Thyroid gland (tissue), 4 donors: ENCODE measurements at regions not wholly inside any gene's neighbourhood (a gene's known extent, or its start where the extent isn't known, plus 50 kb on each side); places are given as distances from the start of the nearest gene placed in this dataset.

Experiments used
- DNase-seq, 2 donors: peaks; one replicate each; pipeline ENCODE4 v3.0.0-alpha.2; 2019
- H3K27ac ChIP-seq, 3 donors: fragments of 200-600 bp; sonication (generic); 1 replicate in 2 of 3; 2 replicates in 1 of 3; pipeline ENCODE4 v1.5.1; 2016 to 2019; ENCODE audit warnings: mild to moderate bottlenecking in 1 of 3, moderate library complexity in 1 of 3
- H3K27me3 ChIP-seq: fragments of 200-600 bp; sonication (generic); one replicate; pipeline ENCODE4 v1.5.1; 2019
- H3K36me3 ChIP-seq, 2 donors: fragments of 200-600 bp; sonication (generic); one replicate each; pipeline ENCODE4 v1.5.1; 2016 to 2019
- H3K4me1 ChIP-seq, 2 donors: fragments of 200-600 bp; sonication (generic); one replicate each; pipeline ENCODE4 v1.5.1; 2017 to 2019
- H3K4me3 ChIP-seq, 3 donors: fragments of 200-600 bp; sonication (generic); replicated peaks in 1 of 3; 1 replicate in 2 of 3; 2 replicates in 1 of 3; pipeline ENCODE4 v1.5.1; 2016; ENCODE audit warnings: mild to moderate bottlenecking in 1 of 3
- H3K9me3 ChIP-seq: fragments of 200-600 bp; sonication (generic); one replicate; pipeline ENCODE4 v1.5.1; 2017
- CTCF ChIP-seq, 6 experiments: fragments of 200-600 bp in 3 of 6; fragments of 450-650 bp in 3 of 6; sonication (generic) in 3 of 6; IDR thresholded peaks; one replicate each; pipeline ENCODE4 v1.5.1; 2016 to 2019; ENCODE audit warnings: antibody characterized with exemption in 6 of 6, mild to moderate bottlenecking in 2 of 6, inconsistent platforms in 1 of 6, moderate library complexity in 1 of 6
- POLR2A ChIP-seq, 2 donors: fragments of 450-650 bp; IDR thresholded peaks; one replicate each; pipeline ENCODE4 v1.6.1; 2017; ENCODE audit warnings: antibody characterized with exemption in 2 of 2, mild to moderate bottlenecking in 2 of 2, moderate library complexity in 1 of 2
- WGBS, 2 donors: methylation state at CpG; one replicate each; pipeline ENCODE4 v1.1.5; 2017; 5-methylcytosine and 5-hydroxymethylcytosine counted together
- intact Hi-C: fragments of 100-400 bp; cut with DNase I; formaldehyde crosslinking; loops from one replicate; pipeline ENCODE4 v1.15.1; 2023

GRCh38 chr6:15106958-15107643 is 138.8 kb upstream of the JARID2 start:
- Histone ChIP-seq H3K27ac (no peak overlapping the region), H3K4me3 (no peak overlapping the region), H3K27me3 (no peaks in the 10 kb centered on the region), H3K4me1 (no peaks in the 10 kb centered on the region), H3K36me3 (no peaks in the 10 kb centered on the region), H3K9me3 (no peaks in the 10 kb centered on the region)
- 81 to 90% methylated on average over 12 of the region's 12 CpGs for WGBS, 2 donors
- TF ChIP-seq CTCF (IDR thresholded peaks at IDR 0.05) = no peak
- TF ChIP-seq POLR2A (IDR thresholded peaks at IDR 0.05) = no peak
- DNase-seq = no peak
- intact Hi-C loops = no loop called here

GRCh38 chr6:15107644-15108382 is 138.1 kb upstream of the JARID2 start:
- Histone ChIP-seq H3K27ac (no peak overlapping the region), H3K9me3 (no peaks in the 10 kb centered on the region), H3K27me3 (no peaks in the 10 kb centered on the region), H3K4me1 (no peaks in the 10 kb centered on the region), H3K36me3 (no peaks in the 10 kb centered on the region), H3K4me3 (no peak overlapping the region)
- WGBS, 2 donors = 92 to 93% methylated on average over 9 of the region's 9 CpGs
- DNase-seq = no peak
- TF ChIP-seq CTCF (IDR thresholded peaks at IDR 0.05) (no peak), POLR2A (IDR thresholded peaks at IDR 0.05) (no peak)
- intact Hi-C loops = no loop called here

GRCh38 chr6:15108383-15108715 is 137.5 kb upstream of the JARID2 start:
- Histone ChIP-seq H3K4me1 (no peaks in the 10 kb centered on the region), H3K4me3 (no peak overlapping the region), H3K36me3 (no peaks in the 10 kb centered on the region), H3K9me3 (no peaks in the 10 kb centered on the region), H3K27me3 (no peaks in the 10 kb centered on the region), H3K27ac (no peak overlapping the region)
- DNase-seq = no peak
- WGBS, 2 donors = 90 to 97% methylated on average over 2 of the region's 2 CpGs
- no peak for TF ChIP-seq CTCF (IDR thresholded peaks at IDR 0.05)
- no peak for TF ChIP-seq POLR2A (IDR thresholded peaks at IDR 0.05)
- intact Hi-C loops = no loop called here

GRCh38 chr6:15109338-15110090 is 136.4 kb upstream of the JARID2 start:
- Histone ChIP-seq H3K27ac (no peak overlapping the region), H3K36me3 (no peaks in the 10 kb centered on the region), H3K4me1 (no peaks in the 10 kb centered on the region), H3K27me3 (no peaks in the 10 kb centered on the region), H3K4me3 (no peak overlapping the region), H3K9me3 (no peaks in the 10 kb centered on the region)
- intact Hi-C loops = no loop called here
- WGBS, 2 donors = 86 to 89% methylated on average over 12 of the region's 12 CpGs
- no peak for TF ChIP-seq CTCF (IDR thresholded peaks at IDR 0.05)
- no peak for TF ChIP-seq POLR2A (IDR thresholded peaks at IDR 0.05)
- no peak for DNase-seq
